Left lung (tissue), 4 donors: ENCODE measurements at regions not wholly inside any gene's neighbourhood (a gene's known extent, or its start where the extent isn't known, plus 50 kb on each side); places are given as distances from the start of the nearest gene placed in this dataset.

Source experiments
- ATAC-seq: fragments of 200-7000 bp; cut with Tn5 transposase; one replicate; pipeline ENCODE4 v1.9.1; 2020; ENCODE audit warnings: moderate library complexity
- DNase-seq, 4 donors: peaks; one replicate each; pipeline ENCODE4 v3.0.0-alpha.2; 2013 to 2020
- H3K27ac ChIP-seq, 2 donors: fragments of 200-600 bp; sonication (generic) in 1 of 2; one replicate each; pipeline versions ENCODE4 v1.5.0 to v1.8.0; 2020 to 2021
- H3K27me3 ChIP-seq, 2 donors: fragments of 200-600 bp; sonication (generic) in 1 of 2; one replicate each; pipeline versions ENCODE4 v1.5.0 to v1.8.0; 2020 to 2021
- H3K36me3 ChIP-seq, 2 donors: fragments of 200-600 bp; sonication (generic) in 1 of 2; one replicate each; pipeline versions ENCODE4 v1.5.0 to v1.8.0; 2020 to 2021
- H3K4me1 ChIP-seq, 2 donors: fragments of 200-600 bp; one replicate each; pipeline ENCODE4 v1.8.0; 2021
- H3K4me3 ChIP-seq, 2 donors: fragments of 200-600 bp; sonication (generic) in 1 of 2; one replicate each; pipeline versions ENCODE4 v1.5.0 to v1.8.0; 2020 to 2021; ENCODE audit warnings: mild to moderate bottlenecking in 1 of 2
- H3K9me3 ChIP-seq, 2 donors: fragments of 200-600 bp; sonication (generic) in 1 of 2; one replicate each; pipeline versions ENCODE4 v1.5.0 to v1.8.0; 2020 to 2021
- intact Hi-C, 2 donors: fragments of 100-400 bp; cut with DNase I; formaldehyde crosslinking; loops; one replicate each; pipeline versions ENCODE4 v1.11.2 to v1.14.2; 2022
- TF ChIP-seq, protein P1 (sequence below), 2 donors: fragments of 200-600 bp; sonication (generic) in 1 of 2; IDR thresholded peaks; one replicate each; pipeline versions ENCODE4 v1.5.0 to v1.8.0; 2021; ENCODE audit warnings: antibody characterized with exemption in 2 of 2
- donor health status: DM: no; HTN: yes; CAD: no.
- donor health status: DM: no; HTN: no; CAD: no.

- DNase-seq (no peak), ATAC-seq (no peak)
- intact Hi-C loops, result no loop called here
Measured at GRCh38 chr1:88239205-88239604, 444.9 kb upstream of the PKN2 start.

DNA sequence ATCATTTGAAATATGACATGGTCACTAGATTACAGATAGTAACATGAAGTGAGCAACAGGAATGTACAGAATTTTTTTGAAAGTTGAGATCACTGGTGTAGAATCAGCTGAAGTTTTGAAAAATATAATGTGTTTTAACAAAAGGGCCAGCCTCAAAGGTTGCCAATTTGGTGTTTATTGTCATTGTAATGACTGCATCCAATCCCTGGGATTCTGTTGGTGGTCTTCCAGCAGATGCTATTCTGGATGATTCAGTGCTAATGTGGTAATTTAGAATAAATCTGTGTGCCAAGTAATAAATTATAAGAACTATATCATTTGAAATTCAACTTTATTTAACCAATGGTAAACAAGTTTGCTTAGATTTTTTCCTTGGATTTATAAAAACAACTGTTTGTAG lies 436.4 kb upstream of the PKN2 start:
- ATAC-seq (no peak), DNase-seq (peak in 1 of 4 donors; percentile 37)
- H3K36me3 ChIP-seq, result no peaks in the 10 kb centered on the region
- no peak overlapping the region for H3K27ac ChIP-seq
- TF ChIP-seq, protein P1, sequence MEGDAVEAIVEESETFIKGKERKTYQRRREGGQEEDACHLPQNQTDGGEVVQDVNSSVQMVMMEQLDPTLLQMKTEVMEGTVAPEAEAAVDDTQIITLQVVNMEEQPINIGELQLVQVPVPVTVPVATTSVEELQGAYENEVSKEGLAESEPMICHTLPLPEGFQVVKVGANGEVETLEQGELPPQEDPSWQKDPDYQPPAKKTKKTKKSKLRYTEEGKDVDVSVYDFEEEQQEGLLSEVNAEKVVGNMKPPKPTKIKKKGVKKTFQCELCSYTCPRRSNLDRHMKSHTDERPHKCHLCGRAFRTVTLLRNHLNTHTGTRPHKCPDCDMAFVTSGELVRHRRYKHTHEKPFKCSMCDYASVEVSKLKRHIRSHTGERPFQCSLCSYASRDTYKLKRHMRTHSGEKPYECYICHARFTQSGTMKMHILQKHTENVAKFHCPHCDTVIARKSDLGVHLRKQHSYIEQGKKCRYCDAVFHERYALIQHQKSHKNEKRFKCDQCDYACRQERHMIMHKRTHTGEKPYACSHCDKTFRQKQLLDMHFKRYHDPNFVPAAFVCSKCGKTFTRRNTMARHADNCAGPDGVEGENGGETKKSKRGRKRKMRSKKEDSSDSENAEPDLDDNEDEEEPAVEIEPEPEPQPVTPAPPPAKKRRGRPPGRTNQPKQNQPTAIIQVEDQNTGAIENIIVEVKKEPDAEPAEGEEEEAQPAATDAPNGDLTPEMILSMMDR (IDR thresholded peaks at IDR 0.05), result no peak
- no peaks in the 10 kb centered on the region for H3K4me1 ChIP-seq
- H3K4me3 ChIP-seq, result no peak overlapping the region
- peaks cover 0 to 10% of the 10 kb centered on the region in 2 donors for H3K9me3 ChIP-seq
- no peaks in the 10 kb centered on the region for H3K27me3 ChIP-seq
- intact Hi-C loops, result no loop called here

More at GRCh38 chr1:88239205-88239604, 444.9 kb upstream of the PKN2 start:
- H3K4me1 ChIP-seq, result no peaks in the 10 kb centered on the region
- no peak overlapping the region for H3K4me3 ChIP-seq
- no peak overlapping the region for H3K27ac ChIP-seq
- H3K36me3 ChIP-seq, result no peaks in the 10 kb centered on the region
- TF ChIP-seq, protein P1 (IDR thresholded peaks at IDR 0.05), result no peak
- H3K27me3 ChIP-seq, result no peaks in the 10 kb centered on the region
- peaks cover 0 to 26% of the 10 kb centered on the region in 2 donors for H3K9me3 ChIP-seq

GRCh38 chr1:88250915-88251314 lies 433.2 kb upstream of the PKN2 start:
- Histone ChIP-seq H3K27ac (no peak overlapping the region), H3K4me1 (no peaks in the 10 kb centered on the region), H3K36me3 (no peaks in the 10 kb centered on the region), H3K27me3 (no peaks in the 10 kb centered on the region), H3K4me3 (no peak overlapping the region), H3K9me3 (no peaks in the 10 kb centered on the region)
- ATAC-seq, result no peak
- TF ChIP-seq, protein P1 (IDR thresholded peaks at IDR 0.05), result no peak
- no peak for DNase-seq
- intact Hi-C loops, result no loop called here

DNA sequence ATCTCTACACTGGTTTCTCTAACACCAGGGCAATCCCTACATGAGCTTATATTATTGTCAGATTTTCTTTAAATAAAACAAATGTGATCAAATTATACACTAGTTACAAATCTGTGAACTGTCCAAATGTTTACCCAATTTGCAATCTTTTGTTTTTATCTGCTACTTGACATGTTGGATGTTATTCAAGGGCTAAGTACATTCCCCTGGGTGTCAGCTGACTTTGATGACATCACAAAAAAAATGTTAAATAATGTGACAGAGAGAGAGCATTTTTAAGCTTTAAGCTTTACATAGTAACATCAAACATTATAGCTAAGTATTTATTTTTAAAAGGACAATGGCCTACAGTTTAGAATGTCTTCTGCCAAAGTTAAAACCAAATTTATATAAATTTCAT lies 431.3 kb upstream of the PKN2 start:
- Histone ChIP-seq H3K27ac (no peak overlapping the region), H3K4me1 (no peaks in the 10 kb centered on the region), H3K4me3 (no peak overlapping the region), H3K36me3 (no peaks in the 10 kb centered on the region), H3K9me3 (no peaks in the 10 kb centered on the region), H3K27me3 (no peaks in the 10 kb centered on the region)
- no peak for ATAC-seq
- no peak for DNase-seq
- TF ChIP-seq, protein P1 (IDR thresholded peaks at IDR 0.05), result no peak
- intact Hi-C loops, result no loop called here

DNA sequence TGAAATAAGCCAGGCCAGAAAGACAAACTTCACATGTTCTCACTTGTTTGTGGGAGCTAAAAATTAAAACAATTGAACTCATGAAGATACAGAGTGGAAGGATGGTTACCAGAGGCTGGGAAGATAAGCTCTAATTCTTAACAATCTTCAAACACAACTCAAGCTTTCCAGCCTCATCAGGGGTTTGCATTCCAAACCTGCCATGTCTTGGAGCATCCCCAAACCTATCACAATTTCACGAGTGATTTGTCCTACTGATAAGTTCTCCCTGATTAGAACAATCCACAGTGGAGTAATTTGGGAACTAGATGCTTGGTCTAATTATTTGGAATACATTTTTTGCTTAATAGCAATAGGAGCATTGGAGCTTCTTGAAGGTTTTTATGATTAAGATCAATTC lies 418.5 kb upstream of the PKN2 start:
- Histone ChIP-seq H3K27me3 (no peaks in the 10 kb centered on the region), H3K36me3 (no peaks in the 10 kb centered on the region), H3K9me3 (no peaks in the 10 kb centered on the region), H3K4me3 (no peak overlapping the region), H3K27ac (no peak overlapping the region), H3K4me1 (no peaks in the 10 kb centered on the region)
- no peak for DNase-seq
- TF ChIP-seq, protein P1 (IDR thresholded peaks at IDR 0.05), result no peak
- intact Hi-C loops, result no loop called here
- ATAC-seq, result no peak
